K562 (cell line): ENCODE measurements at regions not wholly inside any gene's neighbourhood (a gene's known extent, or its start where the extent isn't known, plus 50 kb on each side); places are given as distances from the start of the nearest gene placed in this dataset.
A peak's percentile ranks its signal among the peaks of the same experiment; 100 is the strongest.

Source experiments
- ATAC-seq: fragments of 200-7000 bp; cut with Tn5 transposase; 3 replicates; pipeline ENCODE4 v1.9.1; 2020; ENCODE audit warnings: moderate library complexity
- BruUV-seq: library from RNA; stranded (reverse); fragments of 400-500 nt; replicated peaks from 2 replicates; lab custom pipeline; 2021; lab: Mats Ljungman, UMichigan
- CTCF ChIA-PET: fragments of 300-600 bp; formaldehyde crosslinking; extraction: SDS; loops from one replicate; lab custom pipeline; 2021; ENCODE audit warnings: low intra/inter-chr PET ratio; lab: Yijun Ruan, JAX
- POLR2A ChIA-PET: fragments of 300-600, 350-650 bp; sonication (Branson Sonifier 250); formaldehyde crosslinking; extraction: SDS; loops from one replicate; lab custom pipeline; 2021; ENCODE audit warnings: antibody characterized with exemption, inconsistent platforms; lab: Yijun Ruan, JAX
- DNase-seq, 4 experiments: peaks; one replicate each; pipeline versions ENCODE4 v3.0.0 to v3.0.0-alpha.2; 2011 to 2018; ENCODE audit warnings: low spot score in 3 of 4, mixed read lengths in 3 of 4; ENCODE audit errors: extremely low read depth in 1 of 4
- FAIRE-seq: peaks from 2 replicates; lab custom pipeline; 2011; peaks lifted over from hg19 to GRCh38; lab: Jason Lieb, UNC
- H2AFZ ChIP-seq: 2 replicates; pipeline ENCODE4 v1.6.0; 2011; ENCODE audit warnings: low read depth, low read length, control low read depth, inconsistent platforms
- H3K27ac ChIP-seq: fragments of 200-600 bp; 3 replicates; pipeline ENCODE4 v1.8.0; 2011; ENCODE audit warnings: low read depth, mild to moderate bottlenecking, control low read depth, inconsistent platforms, low read length, moderate library complexity, mixed read lengths; ENCODE audit errors: extremely low read depth
- H3K27me3 ChIP-seq, 2 experiments: fragments of 300-600 bp in 1 of 2; 2 replicates in 1 of 2; 3 replicates in 1 of 2; pipeline versions ENCODE4 v1.6.0 to v1.8.0; 2011; ENCODE audit warnings: inconsistent platforms in 2 of 2, low read length in 2 of 2, mild to moderate bottlenecking in 1 of 2, mixed read lengths in 1 of 2, moderate library complexity in 1 of 2; ENCODE audit not compliant: control insufficient read depth in 2 of 2, insufficient read depth in 2 of 2
- H3K36me3 ChIP-seq: fragments of 300-600 bp; 3 replicates; pipeline ENCODE4 v1.8.0; 2011; ENCODE audit warnings: mild to moderate bottlenecking, low read length, inconsistent platforms; ENCODE audit not compliant: control insufficient read depth, insufficient read depth
- H3K4me1 ChIP-seq, 2 experiments: fragments of 200-600 bp in 1 of 2; replicated peaks in 1 of 2; 2 replicates in 1 of 2; 3 replicates in 1 of 2; pipeline versions ENCODE4 v1.5.1 to v1.8.0; 2011; ENCODE audit warnings: inconsistent platforms in 2 of 2, low read length in 2 of 2, mild to moderate bottlenecking in 1 of 2, mixed read lengths in 1 of 2, moderate library complexity in 1 of 2; ENCODE audit not compliant: control insufficient read depth in 2 of 2, insufficient read depth in 2 of 2
- H3K4me2 ChIP-seq: 2 replicates; pipeline ENCODE4 v1.6.1; 2011; ENCODE audit warnings: low read length, control low read depth, inconsistent platforms, mixed read lengths; ENCODE audit not compliant: insufficient read depth
- H3K4me3 ChIP-seq: fragments of 200-600 bp; sonication (generic), shearing (Covaris generic); 2 replicates; pipeline ENCODE4 v1.5.1; 2016; ENCODE audit warnings: control low read depth, inconsistent platforms
- H3K79me2 ChIP-seq: fragments of 200-600 bp; 3 replicates; pipeline ENCODE4 v1.8.0; 2011; ENCODE audit warnings: low read length, inconsistent platforms; ENCODE audit not compliant: control insufficient read depth, insufficient read depth
- H3K9ac ChIP-seq, 2 experiments: 2 replicates each; pipeline versions ENCODE4 v1.6.0 to v1.6.1; 2011; ENCODE audit warnings: low read depth in 2 of 2, low read length in 2 of 2, control low read depth in 1 of 2, inconsistent platforms in 1 of 2, mild to moderate bottlenecking in 1 of 2, mixed read lengths in 1 of 2; ENCODE audit not compliant: insufficient read depth in 1 of 2
- H3K9me1 ChIP-seq: one replicate; pipeline ENCODE4 v1.6.0; 2011; ENCODE audit warnings: inconsistent platforms, mild to moderate bottlenecking, low read length, moderate library complexity; ENCODE audit not compliant: control insufficient read depth, insufficient read depth
- H3K9me3 ChIP-seq: replicated peaks from 2 replicates; pipeline ENCODE4 v1.5.1; 2011; ENCODE audit warnings: low read depth, low read length, inconsistent platforms; ENCODE audit not compliant: control insufficient read depth, insufficient read depth
- H4K20me1 ChIP-seq: replicated peaks from 2 replicates; pipeline ENCODE4 v1.6.1; 2011; ENCODE audit warnings: low read length, inconsistent platforms, mixed read lengths; ENCODE audit not compliant: control insufficient read depth, insufficient read depth
- BRF1 ChIP-seq: IDR thresholded peaks from 3 replicates; pipeline ENCODE4 v1.6.1; 2011; ENCODE audit warnings: borderline replicate concordance, mild to moderate bottlenecking; ENCODE audit not compliant: insufficient read length; ENCODE audit errors: extremely low read depth
- FOXK1 ChIP-seq: sonication (generic); formaldehyde crosslinking; IDR thresholded peaks from 2 replicates; pipeline ENCODE4 v1.8.0; 2022; ENCODE audit warnings: missing genetic modification reagents, mild to moderate bottlenecking, borderline replicate concordance
- HLTF ChIP-seq: fragments of 450-650 bp; IDR thresholded peaks from 2 replicates; pipeline ENCODE4 v1.6.1; 2016
- NCOA1 ChIP-seq: fragments of 450-650 bp; IDR thresholded peaks from 2 replicates; pipeline ENCODE4 v1.6.1; 2016; ENCODE audit warnings: low read depth
- NEUROD1 ChIP-seq: fragments of 150-350 bp; IDR thresholded peaks from 2 replicates; pipeline ENCODE4 v1.6.1; 2014; ENCODE audit warnings: borderline replicate concordance, low read length, low read depth; ENCODE audit not compliant: partially characterized antibody
- NFIC ChIP-seq: fragments of 450-650 bp; IDR thresholded peaks from 2 replicates; pipeline ENCODE4 v1.6.1; 2017; ENCODE audit warnings: mild to moderate bottlenecking, inconsistent platforms
- NFIX ChIP-seq: fragments of 250-450 bp; sonication (Bioruptor Pico); IDR thresholded peaks from 2 replicates; pipeline ENCODE4 v1.4.0; 2020; ENCODE audit warnings: low read depth, mild to moderate bottlenecking, moderate library complexity
- POLR2B ChIP-seq: fragments of 450-650 bp; IDR thresholded peaks from 2 replicates; pipeline ENCODE4 v1.6.1; 2018; ENCODE audit warnings: low read depth; ENCODE audit not compliant: partially characterized antibody
- RUNX1 ChIP-seq: sonication (generic); IDR thresholded peaks from 2 replicates; pipeline ENCODE4 v1.6.1; 2016; ENCODE audit warnings: antibody characterized with exemption, low read depth
- SIN3A ChIP-seq, 2 experiments: fragments of 150-350 bp in 1 of 2; IDR thresholded peaks; 2 replicates each; pipeline ENCODE4 v1.6.1; 2011 to 2016; ENCODE audit warnings: borderline replicate concordance in 2 of 2, low read depth in 2 of 2, low read length in 2 of 2, mild to moderate bottlenecking in 2 of 2, moderate library complexity in 2 of 2; ENCODE audit not compliant: control insufficient read depth in 1 of 2
- SRSF1 ChIP-seq: fragments of 200-400 bp; formaldehyde crosslinking; IDR thresholded peaks from 2 replicates; pipeline ENCODE4 v1.6.1; 2017; ENCODE audit warnings: mild to moderate bottlenecking, low read depth, low read length, moderate library complexity
- TBL1XR1 ChIP-seq, 2 experiments: IDR thresholded peaks; 2 replicates each; pipeline ENCODE4 v1.6.1; 2012; ENCODE audit warnings: improper control_type of control experiment in 2 of 2, low read length in 2 of 2, mild to moderate bottlenecking in 1 of 2
- XRCC3 ChIP-seq: fragments of 450-650 bp; IDR thresholded peaks from 2 replicates; pipeline ENCODE4 v1.6.1; 2017; ENCODE audit warnings: mild to moderate bottlenecking, moderate library complexity
- ZNF695 ChIP-seq: fragments of 450-650 bp; formaldehyde crosslinking; IDR thresholded peaks from 2 replicates; pipeline ENCODE4 v1.4.0; 2020; ENCODE audit warnings: mild to moderate bottlenecking, moderate library complexity
- WGBS: fragments of 100-300 bp; shearing (Covaris generic); methylation state at CpG from one replicate; pipeline ENCODE4 v1.1.6; 2016; ENCODE audit warnings: low coverage, mixed read lengths; ENCODE audit not compliant: insufficient coverage; ENCODE audit errors: missing lambda C conversion rate; 5-methylcytosine and 5-hydroxymethylcytosine counted together
- in situ Hi-C: fragments of 300-500 bp; cut with MboI; formaldehyde crosslinking; loops from 4 replicates; pipeline ENCODE4 v1.15.0; 2018; ENCODE audit warnings: inconsistent platforms, mixed read lengths
- intact Hi-C: fragments of 100-400 bp; cut with micrococcal nuclease; formaldehyde crosslinking; loops from 2 replicates; pipeline ENCODE4 v1.14.2; 2022
- TF ChIP-seq, protein P1 (sequence below): sonication (generic); formaldehyde crosslinking; IDR thresholded peaks from 2 replicates; pipeline ENCODE4 v1.8.1; 2022; ENCODE audit warnings: missing genetic modification reagents
- TF ChIP-seq, protein P2 (sequence below): fragments of 450-650 bp; formaldehyde crosslinking; IDR thresholded peaks from 2 replicates; pipeline ENCODE4 v1.4.0; 2020; ENCODE audit warnings: mild to moderate bottlenecking, moderate library complexity

DNA sequence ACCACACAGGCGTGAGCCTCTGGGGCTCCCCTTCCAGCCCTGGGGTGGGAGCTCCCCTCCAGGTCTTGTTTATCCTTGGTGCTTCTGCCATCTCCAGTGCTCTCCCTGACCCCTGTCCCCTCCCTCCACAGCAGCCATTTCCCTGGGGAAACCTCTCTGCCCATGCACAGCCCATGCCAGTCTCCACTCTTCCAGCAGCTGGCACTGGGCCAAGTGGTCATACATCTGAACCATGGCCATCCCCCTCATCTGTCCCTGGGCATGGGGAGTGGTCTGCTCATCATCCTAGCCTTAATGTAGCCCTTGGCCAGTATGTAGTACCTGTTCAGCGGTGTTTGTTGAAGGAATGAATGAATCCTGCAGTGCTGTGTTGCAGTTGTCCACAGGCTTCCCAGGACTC is 172.4 kb upstream of the ZNF32 start:
- Histone ChIP-seq H3K79me2 (no peaks in the 10 kb centered on the region), H3K9ac (no peak overlapping the region), H3K9me3 (no peaks in the 10 kb centered on the region), H3K4me2 (no peak overlapping the region), H3K4me3 (no peak overlapping the region), H2AFZ (no peak overlapping the region), H3K9me1 (no peaks in the 10 kb centered on the region), H4K20me1 (no peaks in the 10 kb centered on the region), H3K27ac (no peak overlapping the region), H3K36me3 (no peaks in the 10 kb centered on the region), H3K27me3 (peaks cover 0 to 34% of the 10 kb centered on the region in 2 experiments; a peak in 4 of 5 replicates), H3K4me1 (no peaks in the 10 kb centered on the region)
- FAIRE-seq (no peak), DNase-seq (no peak), ATAC-seq (no peak)
- intact Hi-C loops (no loop called here), in situ Hi-C loops (no loop called here)
- ChIA-PET CTCF (no interaction called here), POLR2A (no interaction called here)
- TF ChIP-seq NFIX (CRISPR knock-in tag) (peak; percentile 72), NFIC (peak; percentile 96), NCOA1 (no peak)
- BruUV-seq: no TSS peak
- WGBS: 0% methylated on average over 2 of the region's 2 CpGs

DNA sequence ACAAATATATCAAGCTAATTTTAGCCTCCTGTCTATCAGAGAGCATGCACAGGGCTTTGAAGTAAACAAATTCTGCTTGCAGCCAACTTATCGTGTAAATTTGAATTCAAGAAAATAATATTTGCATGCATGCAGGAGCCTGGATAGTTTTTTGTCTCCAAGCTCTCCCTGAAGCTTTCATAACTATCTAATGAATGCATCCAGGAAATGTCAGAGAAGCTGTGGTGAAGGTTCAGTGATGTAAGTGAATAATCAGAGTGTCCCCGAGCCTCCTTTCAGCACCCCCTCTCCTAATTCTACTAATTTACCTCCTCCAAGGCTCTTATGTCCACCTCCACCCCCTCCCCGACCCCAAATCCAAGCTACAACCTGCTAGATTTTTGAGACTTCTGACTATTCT is 172.0 kb upstream of the ZNF32 start:
- no peak for DNase-seq
- H4K20me1 ChIP-seq: no peaks in the 10 kb centered on the region
- H2AFZ ChIP-seq: no peak overlapping the region
- ChIA-PET POLR2A (no interaction called here), CTCF (no interaction called here)
- no peak overlapping the region for H3K4me2 ChIP-seq
- ATAC-seq: no peak
- 0% methylated on average over 3 of the region's 3 CpGs for WGBS
- no peaks in the 10 kb centered on the region for H3K36me3 ChIP-seq
- H3K27me3 ChIP-seq: peaks cover 0 to 30% of the 10 kb centered on the region in 2 experiments; a peak in 4 of 5 replicates
- no peak overlapping the region for H3K4me3 ChIP-seq
- no TSS peak for BruUV-seq
- H3K9me1 ChIP-seq: no peaks in the 10 kb centered on the region
- intact Hi-C loops: no loop called here
- H3K9me3 ChIP-seq: no peaks in the 10 kb centered on the region
- in situ Hi-C loops: no loop called here
- H3K27ac ChIP-seq: no peak overlapping the region
- FAIRE-seq: no peak
- H3K4me1 ChIP-seq: no peaks in the 10 kb centered on the region
- H3K79me2 ChIP-seq: no peaks in the 10 kb centered on the region
- no peak overlapping the region for H3K9ac ChIP-seq
- TF ChIP-seq ZNF695 (CRISPR knock-in tag) (no peak), TBL1XR1 (IDR thresholded peaks at IDR 0.05; ENCODE audit: low read length in 2 of 2) (no peak), BRF1 (no peak), FOXK1 (CRISPR knock-in tag) (no peak), POLR2B (no peak), SIN3A (IDR thresholded peaks at IDR 0.05; ENCODE audit: borderline replicate concordance in 2 of 2, control insufficient read depth in 1 of 2, low read depth in 2 of 2, low read length in 2 of 2) (no peak), NEUROD1 (no peak), RUNX1 (no peak), SRSF1 (no peak), HLTF (no peak), XRCC3 (no peak)
- TF ChIP-seq, protein P1, sequence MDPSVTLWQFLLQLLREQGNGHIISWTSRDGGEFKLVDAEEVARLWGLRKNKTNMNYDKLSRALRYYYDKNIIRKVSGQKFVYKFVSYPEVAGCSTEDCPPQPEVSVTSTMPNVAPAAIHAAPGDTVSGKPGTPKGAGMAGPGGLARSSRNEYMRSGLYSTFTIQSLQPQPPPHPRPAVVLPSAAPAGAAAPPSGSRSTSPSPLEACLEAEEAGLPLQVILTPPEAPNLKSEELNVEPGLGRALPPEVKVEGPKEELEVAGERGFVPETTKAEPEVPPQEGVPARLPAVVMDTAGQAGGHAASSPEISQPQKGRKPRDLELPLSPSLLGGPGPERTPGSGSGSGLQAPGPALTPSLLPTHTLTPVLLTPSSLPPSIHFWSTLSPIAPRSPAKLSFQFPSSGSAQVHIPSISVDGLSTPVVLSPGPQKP (CRISPR knock-in tag): no peak
- TF ChIP-seq, protein P2, sequence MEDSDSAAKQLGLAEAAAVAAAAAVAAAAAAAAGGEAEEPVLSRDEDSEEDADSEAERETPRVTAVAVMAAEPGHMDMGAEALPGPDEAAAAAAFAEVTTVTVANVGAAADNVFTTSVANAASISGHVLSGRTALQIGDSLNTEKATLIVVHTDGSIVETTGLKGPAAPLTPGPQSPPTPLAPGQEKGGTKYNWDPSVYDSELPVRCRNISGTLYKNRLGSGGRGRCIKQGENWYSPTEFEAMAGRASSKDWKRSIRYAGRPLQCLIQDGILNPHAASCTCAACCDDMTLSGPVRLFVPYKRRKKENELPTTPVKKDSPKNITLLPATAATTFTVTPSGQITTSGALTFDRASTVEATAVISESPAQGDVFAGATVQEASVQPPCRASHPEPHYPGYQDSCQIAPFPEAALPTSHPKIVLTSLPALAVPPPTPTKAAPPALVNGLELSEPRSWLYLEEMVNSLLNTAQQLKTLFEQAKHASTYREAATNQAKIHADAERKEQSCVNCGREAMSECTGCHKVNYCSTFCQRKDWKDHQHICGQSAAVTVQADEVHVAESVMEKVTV (CRISPR knock-in tag): no peak
